IMR-90 (cell line): ENCODE measurements at regions not wholly inside any gene's neighbourhood (a gene's known extent, or its start where the extent isn't known, plus 50 kb on each side); places are given as distances from the start of the nearest gene placed in this dataset.

Experiments used
- ATAC-seq: fragments of 200-7000 bp; cut with Tn5 transposase; 2 replicates; pipeline ENCODE4 v1.9.1; 2020; ENCODE audit warnings: low read depth, mild to moderate bottlenecking, moderate library complexity
- BruUV-seq: library from RNA; stranded (reverse); fragments of 400-500 nt; replicated peaks from 2 replicates; lab custom pipeline; 2021; lab: Mats Ljungman, UMichigan
- CTCF ChIA-PET: fragments of 300-600 bp; formaldehyde crosslinking; extraction: SDS; loops from one replicate; lab custom pipeline; 2021; ENCODE audit warnings: antibody characterized with exemption; lab: Yijun Ruan, JAX
- POLR2A ChIA-PET: fragments of 300-600 bp; sonication (Branson Sonifier 250); formaldehyde crosslinking; loops from one replicate; lab custom pipeline; 2022; ENCODE audit warnings: antibody characterized with exemption; ENCODE audit not compliant: unreplicated experiment; lab: Charles Lee
- DNase-seq: peaks from one replicate; pipeline ENCODE4 v3.0.0; 2013
- H2AFZ ChIP-seq: replicated peaks from 2 replicates; pipeline ENCODE3; 2013; ENCODE audit warnings: low read length, mild to moderate bottlenecking; ENCODE audit not compliant: poor library complexity
- H2AK5ac ChIP-seq: 2 replicates; pipeline ENCODE4 v1.6.1; 2013; ENCODE audit warnings: low read depth, low read length, inconsistent platforms
- H2AK9ac ChIP-seq: replicated peaks from 2 replicates; pipeline ENCODE3; 2013; ENCODE audit warnings: mild to moderate bottlenecking, low read depth, low read length, moderate library complexity; ENCODE audit not compliant: poor library complexity
- H2BK120ac ChIP-seq: 2 replicates; pipeline ENCODE4 v1.6.1; 2013; ENCODE audit warnings: low read depth, low read length, inconsistent platforms
- H2BK15ac ChIP-seq: 3 replicates; pipeline ENCODE4 v1.6.1; 2013; ENCODE audit warnings: low read depth, low read length, inconsistent platforms
- H2BK20ac ChIP-seq: 2 replicates; pipeline ENCODE4 v1.6.1; 2013; ENCODE audit warnings: low read depth, mild to moderate bottlenecking, inconsistent platforms, low read length, moderate library complexity
- H2BK5ac ChIP-seq: 2 replicates; pipeline ENCODE4 v1.6.1; 2013; ENCODE audit warnings: mild to moderate bottlenecking, low read depth, low read length, inconsistent platforms; ENCODE audit not compliant: poor library complexity, severe bottlenecking
- H3K14ac ChIP-seq: replicated peaks from 2 replicates; pipeline ENCODE4 v1.6.1; 2013; ENCODE audit warnings: low read depth, low read length, inconsistent platforms
- H3K18ac ChIP-seq: 2 replicates; pipeline ENCODE4 v1.6.1; 2013; ENCODE audit warnings: low read depth, low read length, control low read depth
- H3K23ac ChIP-seq: 2 replicates; pipeline ENCODE4 v1.6.1; 2013; ENCODE audit warnings: low read depth, low read length, inconsistent platforms
- H3K27ac ChIP-seq: 2 replicates; pipeline ENCODE4 v1.5.1; 2013; ENCODE audit warnings: mild to moderate bottlenecking, control low read depth, low read length; ENCODE audit not compliant: insufficient read depth
- H3K27me3 ChIP-seq: 2 replicates; pipeline ENCODE4 v1.6.1; 2013; ENCODE audit warnings: low read length; ENCODE audit not compliant: control insufficient read depth, insufficient read depth
- H3K36me3 ChIP-seq: 2 replicates; pipeline ENCODE4 v1.6.1; 2013; ENCODE audit warnings: low read length, mixed read lengths; ENCODE audit not compliant: control insufficient read depth, insufficient read depth
- H3K4ac ChIP-seq: 2 replicates; pipeline ENCODE4 v1.6.1; 2013; ENCODE audit warnings: low read depth, low read length, inconsistent platforms
- H3K4me1 ChIP-seq: 2 replicates; pipeline ENCODE4 v1.6.1; 2013; ENCODE audit warnings: low read length, mixed read lengths; ENCODE audit not compliant: control insufficient read depth, insufficient read depth
- H3K4me2 ChIP-seq: 2 replicates; pipeline ENCODE4 v1.6.1; 2013; ENCODE audit warnings: low read depth, mild to moderate bottlenecking, control low read depth, low read length, moderate library complexity
- H3K4me3 ChIP-seq: 2 replicates; pipeline ENCODE4 v1.5.1; 2013; ENCODE audit warnings: low read depth, mild to moderate bottlenecking, control low read depth, low read length, moderate library complexity; ENCODE audit not compliant: insufficient read depth
- H3K56ac ChIP-seq: 2 replicates; pipeline ENCODE4 v1.6.1; 2013; ENCODE audit warnings: low read length, inconsistent platforms; ENCODE audit not compliant: insufficient read depth; ENCODE audit errors: extremely low read depth
- H3K79me1 ChIP-seq, 2 experiments: 2 replicates each; pipeline ENCODE4 v1.6.1; 2013; ENCODE audit warnings: low read length in 2 of 2, inconsistent platforms in 1 of 2, low read depth in 1 of 2
- H3K9ac ChIP-seq: 2 replicates; pipeline ENCODE4 v1.6.1; 2013; ENCODE audit warnings: low read depth, low read length, control low read depth
- H3K9me1 ChIP-seq: 2 replicates; pipeline ENCODE4 v1.6.1; 2013; ENCODE audit warnings: low read length, inconsistent platforms; ENCODE audit not compliant: insufficient read depth
- H3K9me3 ChIP-seq: 2 replicates; pipeline ENCODE4 v1.6.1; 2013; ENCODE audit warnings: low read length; ENCODE audit not compliant: control insufficient read depth, insufficient read depth
- H4K20me1 ChIP-seq: 2 replicates; pipeline ENCODE4 v1.6.1; 2013; ENCODE audit warnings: low read length, inconsistent platforms; ENCODE audit not compliant: insufficient read depth
- H4K5ac ChIP-seq: 2 replicates; pipeline ENCODE4 v1.6.1; 2013; ENCODE audit warnings: mild to moderate bottlenecking, low read depth, low read length, control low read depth
- H4K8ac ChIP-seq, 2 experiments: 2 replicates each; pipeline ENCODE4 v1.6.1; 2013; ENCODE audit warnings: low read depth in 2 of 2, low read length in 2 of 2, control low read depth in 1 of 2, inconsistent platforms in 1 of 2
- H4K91ac ChIP-seq: 2 replicates; pipeline ENCODE4 v1.6.1; 2013; ENCODE audit warnings: low read depth, low read length, inconsistent platforms; ENCODE audit not compliant: insufficient read depth
- POLR2A ChIP-seq: IDR thresholded peaks from 2 replicates; pipeline ENCODE4 v1.6.1; 2012; ENCODE audit warnings: mild to moderate bottlenecking, low read depth, low read length
- WGBS, 2 experiments: methylation state at CpG; one replicate each; pipeline versions ENCODE4 v1.1.5 to v1.1.7; 2013; ENCODE audit warnings: missing lambda C conversion rate in 2 of 2; ENCODE audit not compliant: insufficient read length in 1 of 2; ENCODE audit errors: extremely low coverage in 2 of 2; 5-methylcytosine and 5-hydroxymethylcytosine counted together
- dilution Hi-C: fragments of 300-500 bp; cut with HindIII; formaldehyde crosslinking; loops from one replicate; pipeline ENCODE4 v1.14.3; 2018; ENCODE audit warnings: low sequenced_read_pairs; ENCODE audit not compliant: unreplicated experiment
- in situ Hi-C: fragments of 300-500 bp; cut with MboI; formaldehyde crosslinking; loops from 3 replicates; pipeline ENCODE4 v1.14.3; 2019; ENCODE audit warnings: low sequenced_read_pairs, inconsistent platforms, mixed read lengths
- intact Hi-C: fragments of 100-400 bp; cut with micrococcal nuclease; formaldehyde crosslinking; loops from 2 replicates; pipeline ENCODE4 v1.10.0; 2022

- H3K9me1 ChIP-seq = no peaks in the 10 kb centered on the region
- in situ Hi-C loops (no loop called here), dilution Hi-C loops (no loop called here), intact Hi-C loops (no loop called here)
- no peak overlapping the region for H4K5ac ChIP-seq
- H2BK120ac ChIP-seq = no peak overlapping the region
- no peaks in the 10 kb centered on the region for H3K4me1 ChIP-seq
- H2BK20ac ChIP-seq = no peak overlapping the region
- no peaks in the 10 kb centered on the region for H3K36me3 ChIP-seq
- no peak overlapping the region for H3K4me2 ChIP-seq
- H3K9ac ChIP-seq = no peak overlapping the region
- DNase-seq = no peak
- no CpG with 5 or more reads among the region's 3 CpGs for WGBS, 2 experiments
- H3K14ac ChIP-seq = no peak overlapping the region
- no peak overlapping the region for H2AK5ac ChIP-seq
- no peak overlapping the region for H2AFZ ChIP-seq
- no peak overlapping the region for H2AK9ac ChIP-seq
- peaks cover 4% of the 10 kb centered on the region; the same call in 1 of the 2 replicates for H3K9me3 ChIP-seq
- ChIA-PET CTCF (no interaction called here), POLR2A (no interaction called here)
- no peak overlapping the region for H2BK15ac ChIP-seq
- no peak for ATAC-seq
- H4K8ac ChIP-seq = no peak overlapping the region
- H2BK5ac ChIP-seq = no peak overlapping the region
- H3K4ac ChIP-seq = no peak overlapping the region
- no peak overlapping the region for H3K27ac ChIP-seq
- BruUV-seq = no TSS peak
- TF ChIP-seq POLR2A = no peak
- H4K20me1 ChIP-seq = no peaks in the 10 kb centered on the region
- H3K23ac ChIP-seq = no peak overlapping the region
- H3K56ac ChIP-seq = no peak overlapping the region
- no peaks in the 10 kb centered on the region for H3K79me1 ChIP-seq
- H3K18ac ChIP-seq = no peak overlapping the region
- H4K91ac ChIP-seq = no peak overlapping the region
- no peak overlapping the region for H3K4me3 ChIP-seq
- H3K27me3 ChIP-seq = no peaks in the 10 kb centered on the region
Measured at GRCh38 chr16:8489580-8489979, 100.7 kb downstream of the TMEM114 start.
